Parathyroid adenoma (tissue), 2 donors: ENCODE measurements at regions not wholly inside any gene's neighbourhood (a gene's known extent, or its start where the extent isn't known, plus 50 kb on each side); places are given as distances from the start of the nearest gene placed in this dataset.

Experiments used
- H2AFZ ChIP-seq: fragments of 300-600 bp; sonication (generic); one replicate; pipeline ENCODE4 v1.7.0; 2017; ENCODE audit warnings: antibody characterized with exemption, mild to moderate bottlenecking
- H3K27ac ChIP-seq: fragments of 300-600 bp; sonication (generic); one replicate; pipeline ENCODE4 v1.7.0; 2017
- H3K27me3 ChIP-seq: fragments of 300-600 bp; sonication (generic); one replicate; pipeline ENCODE4 v1.7.0; 2017; ENCODE audit warnings: low read length; ENCODE audit not compliant: control insufficient read depth, insufficient read depth
- H3K36me3 ChIP-seq: fragments of 300-600 bp; sonication (generic); one replicate; pipeline ENCODE4 v1.7.0; 2017; ENCODE audit warnings: low read length; ENCODE audit not compliant: control insufficient read depth, insufficient read depth
- H3K4me1 ChIP-seq: fragments of 300-600 bp; sonication (generic); one replicate; pipeline ENCODE4 v1.7.0; 2017; ENCODE audit warnings: control low read depth
- H3K4me2 ChIP-seq: fragments of 300-600 bp; sonication (generic); one replicate; pipeline ENCODE4 v1.7.0; 2017; ENCODE audit warnings: low read length
- H3K4me3 ChIP-seq: fragments of 300-600 bp; sonication (generic); one replicate; pipeline ENCODE4 v1.7.0; 2017; ENCODE audit warnings: low read depth, low read length
- H3K79me2 ChIP-seq: fragments of 300-600 bp; sonication (generic); one replicate; pipeline ENCODE4 v1.7.0; 2017; ENCODE audit warnings: control low read depth
- H3K9ac ChIP-seq: fragments of 300-600 bp; sonication (generic); one replicate; pipeline ENCODE4 v1.7.0; 2017; ENCODE audit warnings: mild to moderate bottlenecking
- H3K9me3 ChIP-seq: fragments of 300-600 bp; sonication (generic); one replicate; pipeline ENCODE4 v1.7.0; 2017; ENCODE audit warnings: low read length; ENCODE audit not compliant: control insufficient read depth
- TF ChIP-seq, protein P1 (sequence below): fragments of 300-600 bp; sonication (generic); IDR thresholded peaks from one replicate; pipeline ENCODE4 v1.7.0; 2017; ENCODE audit warnings: antibody characterized with exemption, mild to moderate bottlenecking
- donor health status: primary hyperparathyroidism.

GRCh38 chr4:127204322-127204721 lies 428.4 kb upstream of the INTU start:
- H3K27ac ChIP-seq, result no peak overlapping the region
- H3K9ac ChIP-seq, result no peak overlapping the region
- no peaks in the 10 kb centered on the region for H3K36me3 ChIP-seq
- H3K4me1 ChIP-seq, result no peaks in the 10 kb centered on the region
- H3K27me3 ChIP-seq, result no peaks in the 10 kb centered on the region
- TF ChIP-seq, protein P1, sequence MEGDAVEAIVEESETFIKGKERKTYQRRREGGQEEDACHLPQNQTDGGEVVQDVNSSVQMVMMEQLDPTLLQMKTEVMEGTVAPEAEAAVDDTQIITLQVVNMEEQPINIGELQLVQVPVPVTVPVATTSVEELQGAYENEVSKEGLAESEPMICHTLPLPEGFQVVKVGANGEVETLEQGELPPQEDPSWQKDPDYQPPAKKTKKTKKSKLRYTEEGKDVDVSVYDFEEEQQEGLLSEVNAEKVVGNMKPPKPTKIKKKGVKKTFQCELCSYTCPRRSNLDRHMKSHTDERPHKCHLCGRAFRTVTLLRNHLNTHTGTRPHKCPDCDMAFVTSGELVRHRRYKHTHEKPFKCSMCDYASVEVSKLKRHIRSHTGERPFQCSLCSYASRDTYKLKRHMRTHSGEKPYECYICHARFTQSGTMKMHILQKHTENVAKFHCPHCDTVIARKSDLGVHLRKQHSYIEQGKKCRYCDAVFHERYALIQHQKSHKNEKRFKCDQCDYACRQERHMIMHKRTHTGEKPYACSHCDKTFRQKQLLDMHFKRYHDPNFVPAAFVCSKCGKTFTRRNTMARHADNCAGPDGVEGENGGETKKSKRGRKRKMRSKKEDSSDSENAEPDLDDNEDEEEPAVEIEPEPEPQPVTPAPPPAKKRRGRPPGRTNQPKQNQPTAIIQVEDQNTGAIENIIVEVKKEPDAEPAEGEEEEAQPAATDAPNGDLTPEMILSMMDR, result no peak
- no peaks in the 10 kb centered on the region for H3K9me3 ChIP-seq
- H2AFZ ChIP-seq, result no peak overlapping the region
- no peak overlapping the region for H3K4me3 ChIP-seq
- H3K79me2 ChIP-seq, result no peaks in the 10 kb centered on the region
- no peak overlapping the region for H3K4me2 ChIP-seq

DNA sequence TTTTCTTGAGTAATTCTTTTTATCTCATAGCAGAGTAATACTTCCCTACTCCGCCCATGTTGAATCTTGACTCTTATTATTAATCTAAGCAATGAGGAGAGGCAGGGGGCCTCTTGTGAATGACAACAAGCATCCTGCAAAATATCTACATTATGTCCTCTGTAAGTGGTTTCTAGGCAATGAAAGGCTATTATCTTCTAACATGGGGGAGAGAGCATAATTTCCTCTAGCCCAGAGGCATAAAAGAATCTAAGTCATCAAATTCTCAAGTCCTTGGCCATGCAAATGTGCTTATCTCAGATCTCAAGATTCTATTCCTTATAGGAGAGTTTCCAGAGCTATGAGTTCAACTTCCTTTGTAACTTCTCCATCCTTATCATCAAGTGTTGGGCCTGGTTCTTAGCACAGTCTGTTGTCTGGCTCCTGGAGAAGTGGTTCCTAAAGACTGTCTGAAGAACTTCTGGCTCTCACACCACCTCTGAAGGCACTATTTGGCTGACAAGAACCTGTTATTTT lies 423.1 kb upstream of the INTU start:
- Histone ChIP-seq H3K9me3 (no peaks in the 10 kb centered on the region), H3K27me3 (no peaks in the 10 kb centered on the region), H3K9ac (no peak overlapping the region), H3K27ac (no peak overlapping the region), H2AFZ (no peak overlapping the region), H3K4me1 (peaks cover 25% of the 10 kb centered on the region), H3K4me3 (no peak overlapping the region), H3K36me3 (no peaks in the 10 kb centered on the region), H3K79me2 (no peaks in the 10 kb centered on the region), H3K4me2 (no peak overlapping the region)
- TF ChIP-seq, protein P1, result no peak

- H3K4me2 ChIP-seq, result no peak overlapping the region
- H3K27ac ChIP-seq, result peak overlapping the region; percentile 85
- H3K4me3 ChIP-seq, result no peak overlapping the region
- peak overlapping the region; percentile 62 for H2AFZ ChIP-seq
- H3K9ac ChIP-seq, result no peak overlapping the region
- peaks cover 25% of the 10 kb centered on the region for H3K4me1 ChIP-seq
- no peaks in the 10 kb centered on the region for H3K36me3 ChIP-seq
- H3K79me2 ChIP-seq, result no peaks in the 10 kb centered on the region
- H3K9me3 ChIP-seq, result no peaks in the 10 kb centered on the region
- H3K27me3 ChIP-seq, result no peaks in the 10 kb centered on the region
- TF ChIP-seq, protein P1, result no peak
Observed at GRCh38 chr4:127210893-127211649, 421.7 kb upstream of the INTU start.

DNA sequence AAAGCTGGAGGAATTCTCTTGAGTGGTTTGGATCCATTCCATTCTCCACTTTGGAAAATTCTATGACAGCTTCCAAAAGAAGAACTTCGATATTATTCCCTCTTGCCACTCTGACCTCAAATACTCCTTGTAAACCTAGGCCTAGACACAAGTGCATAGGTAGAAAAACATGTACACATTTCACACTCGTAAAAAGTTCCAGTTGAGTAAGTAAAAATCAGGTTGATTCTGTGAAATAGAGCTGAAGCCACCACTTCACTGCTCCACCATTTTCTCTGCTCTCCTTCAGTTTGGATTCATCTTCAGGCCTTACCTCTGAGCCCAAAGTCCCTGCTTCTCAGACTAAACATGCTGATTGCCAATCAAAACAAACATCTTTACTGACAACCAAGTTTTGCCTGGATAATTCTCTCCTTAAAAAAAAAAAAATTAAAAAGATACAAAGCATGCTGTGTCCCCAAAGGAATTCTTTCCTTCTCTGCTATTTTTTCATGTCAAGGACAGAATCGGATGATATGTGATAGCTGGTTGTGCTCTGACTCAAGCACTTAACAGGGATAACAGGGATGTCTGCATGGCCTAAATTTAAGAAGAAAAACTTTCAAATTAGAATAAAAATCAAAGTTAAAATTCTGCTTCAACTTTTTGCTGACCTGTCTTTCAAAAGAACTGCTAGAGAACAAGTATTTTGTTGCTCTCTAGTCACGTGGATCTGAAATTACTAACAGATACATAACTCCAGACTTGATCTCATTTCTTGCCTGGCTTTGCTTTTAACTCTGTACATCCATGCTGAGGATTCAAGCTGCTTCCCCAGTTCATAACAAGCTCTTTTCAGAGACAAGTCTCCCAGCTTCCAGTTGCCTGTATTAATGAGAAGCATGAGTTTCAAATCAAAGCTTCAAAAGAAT lies 420.9 kb upstream of the INTU start:
- H3K36me3 ChIP-seq, result no peaks in the 10 kb centered on the region
- H3K79me2 ChIP-seq, result no peaks in the 10 kb centered on the region
- peaks cover 25% of the 10 kb centered on the region for H3K4me1 ChIP-seq
- no peaks in the 10 kb centered on the region for H3K9me3 ChIP-seq
- no peaks in the 10 kb centered on the region for H3K27me3 ChIP-seq
- H3K27ac ChIP-seq, result peak overlapping the region; percentile 85
- H2AFZ ChIP-seq, result peak overlapping the region; percentile 34
- TF ChIP-seq, protein P1, result no peak
- H3K4me3 ChIP-seq, result no peak overlapping the region
- no peak overlapping the region for H3K4me2 ChIP-seq
- no peak overlapping the region for H3K9ac ChIP-seq
